Medulla oblongata (tissue), 1 donor: ENCODE measurements at regions not wholly inside any gene's neighbourhood (a gene's known extent, or its start where the extent isn't known, plus 50 kb on each side); places are given as distances from the start of the nearest gene placed in this dataset.

Experiments
- DNase-seq: peaks from one replicate; pipeline ENCODE4 v3.0.0-alpha.2; 2015; ENCODE audit errors: extremely low spot score

DNA sequence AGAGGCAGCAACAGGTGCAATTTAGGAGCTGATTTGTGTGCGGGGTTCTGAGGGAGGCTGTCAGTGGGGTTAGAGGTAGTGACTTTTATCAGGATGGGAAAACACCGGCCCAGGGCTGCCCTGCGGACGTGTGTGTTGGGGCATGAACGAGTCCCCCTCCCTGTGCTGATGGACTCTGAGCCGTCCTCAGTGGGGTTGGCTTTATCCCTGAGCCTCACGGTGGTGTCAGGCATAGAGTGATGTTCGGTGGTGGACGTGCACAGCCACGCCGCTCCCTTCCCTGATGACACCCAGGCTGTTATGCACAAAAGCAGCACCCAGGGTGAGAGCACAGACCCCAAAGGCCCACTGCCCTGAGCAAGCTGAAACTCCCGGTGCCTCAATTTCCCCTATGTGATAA lies 809.1 kb downstream of the BRD1 start:
- no peak for DNase-seq

DNA sequence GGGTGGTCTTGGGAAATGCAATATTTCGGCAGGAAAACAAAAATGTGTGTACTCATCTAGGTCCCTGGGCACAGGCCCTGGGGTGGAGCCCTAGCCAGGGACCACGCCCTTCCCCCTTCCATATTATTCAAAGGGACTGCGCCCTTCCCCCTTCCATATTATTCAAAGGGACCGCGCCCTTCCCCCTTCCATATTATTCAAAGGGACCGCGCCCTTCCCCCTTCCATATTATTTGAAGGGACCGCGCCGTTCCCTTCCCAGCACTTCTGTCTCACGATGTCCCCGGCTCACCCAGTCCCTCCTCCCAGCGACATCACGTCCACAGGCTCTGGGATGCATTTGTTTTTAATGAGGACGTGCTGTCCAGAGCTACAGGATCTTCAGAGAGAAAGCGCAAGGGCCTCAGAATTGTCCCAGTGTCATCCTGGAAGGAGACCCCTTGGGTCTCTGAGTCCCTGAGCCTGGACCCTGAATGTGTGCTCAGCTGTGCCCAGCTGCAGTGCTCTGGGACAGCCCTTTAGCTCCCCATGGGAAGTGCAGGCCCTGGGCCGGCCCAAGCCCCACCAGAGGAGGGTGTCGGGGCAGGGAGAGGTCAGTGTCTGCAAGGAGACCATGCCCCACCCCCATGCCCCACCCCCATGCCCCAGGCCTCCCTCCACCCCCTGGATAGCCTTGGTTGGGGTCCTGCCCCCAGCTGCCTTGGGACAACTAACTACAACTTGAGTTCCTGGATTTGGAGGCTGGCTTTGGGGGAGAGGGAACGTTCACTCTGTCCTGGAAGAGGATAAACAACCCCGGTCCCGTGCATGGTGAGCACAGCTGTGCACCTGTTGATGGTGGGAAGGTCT lies 810.0 kb downstream of the BRD1 start:
- DNase-seq = no peak

DNA sequence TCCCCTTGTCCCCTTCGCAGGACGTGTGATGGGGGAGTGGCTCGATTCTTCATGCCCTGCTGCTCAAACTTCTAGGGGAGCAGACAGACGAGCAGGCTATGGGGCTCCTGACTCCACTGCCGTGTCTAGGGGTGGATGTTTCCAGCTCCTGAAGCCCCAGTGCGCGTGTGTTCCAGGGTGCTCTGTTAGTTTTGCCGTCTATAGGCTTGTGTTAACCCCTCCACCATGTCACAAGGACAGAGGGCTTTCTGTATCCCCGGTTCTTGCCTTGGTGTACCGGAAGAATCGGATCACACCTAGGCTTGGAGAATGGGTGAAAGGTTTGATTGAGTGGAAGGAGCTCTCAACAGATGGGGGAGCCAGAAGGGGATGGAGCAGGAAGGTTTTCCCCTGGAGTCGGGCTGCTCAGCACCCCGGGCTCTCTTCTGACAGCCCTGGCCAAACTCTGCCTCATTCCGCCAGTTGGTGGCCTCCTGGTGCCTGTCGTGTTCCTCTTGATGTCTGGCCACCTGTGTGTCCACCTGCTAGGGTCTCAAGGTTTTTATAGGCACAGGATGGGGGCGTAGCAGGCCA lies 810.7 kb downstream of the BRD1 start:
- no peak for DNase-seq

DNA sequence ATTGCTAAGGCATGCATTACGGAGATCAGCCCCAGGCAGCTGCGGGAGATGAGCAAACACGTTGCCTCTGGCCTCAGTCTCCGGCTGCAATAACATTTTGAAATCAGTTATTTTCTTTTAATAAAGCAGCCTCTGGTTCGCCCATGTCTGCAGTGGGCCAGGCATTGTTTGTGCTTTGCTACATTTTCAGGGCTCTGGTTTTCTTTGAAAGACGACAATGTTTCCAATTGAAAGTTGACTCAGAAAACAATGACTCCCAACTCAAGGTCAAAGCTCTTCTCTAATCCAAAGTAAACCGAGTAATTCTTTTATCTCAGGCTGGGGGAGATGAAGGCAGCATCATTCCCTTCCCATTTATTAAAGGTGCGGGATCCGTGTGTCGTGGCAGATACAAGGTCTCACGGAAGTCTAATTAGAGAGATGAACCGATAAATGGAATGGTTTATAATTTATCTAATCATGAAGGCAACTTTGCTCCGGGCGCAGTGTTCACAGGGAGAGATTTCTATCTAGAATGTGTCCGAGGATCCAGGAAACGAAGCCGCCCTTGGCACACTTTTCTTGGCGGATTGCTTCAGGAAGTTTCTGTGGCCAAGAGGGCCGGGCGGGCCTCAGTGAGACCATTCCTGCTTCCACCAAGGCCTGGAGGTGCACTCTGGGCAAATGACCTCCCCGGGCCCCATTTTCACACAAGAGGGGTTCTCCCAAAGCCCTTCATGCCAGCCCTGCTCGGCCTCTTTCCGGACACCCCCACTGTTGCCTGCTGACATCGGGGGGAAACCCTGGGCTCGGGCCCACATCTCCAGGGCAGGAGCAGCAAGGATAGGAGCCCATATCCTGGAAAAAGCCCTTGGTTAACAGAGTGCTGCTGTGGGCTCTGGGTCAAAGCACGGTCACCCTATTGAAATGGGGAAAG lies 811.4 kb downstream of the BRD1 start:
- DNase-seq = no peak

DNA sequence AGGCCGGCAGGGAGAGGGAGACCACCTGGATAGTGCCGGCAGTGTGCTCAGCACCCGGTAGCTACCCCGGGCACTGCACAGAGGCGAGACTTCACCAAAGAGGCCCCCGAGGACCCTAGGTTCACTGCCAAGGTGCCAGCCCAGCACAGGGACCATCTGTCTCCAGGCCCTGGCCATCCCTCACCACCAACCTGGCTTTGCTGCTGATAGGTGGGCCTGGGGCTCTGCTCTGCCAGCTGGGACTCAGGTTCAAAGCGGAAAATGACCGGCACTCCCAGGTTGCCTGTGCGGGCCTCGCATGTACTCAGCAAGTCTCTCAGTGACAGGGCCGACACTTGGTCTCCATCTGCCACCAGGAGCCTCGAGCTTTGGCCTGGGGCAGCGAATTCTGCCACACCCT lies 812.2 kb downstream of the BRD1 start:
- no peak for DNase-seq

DNA sequence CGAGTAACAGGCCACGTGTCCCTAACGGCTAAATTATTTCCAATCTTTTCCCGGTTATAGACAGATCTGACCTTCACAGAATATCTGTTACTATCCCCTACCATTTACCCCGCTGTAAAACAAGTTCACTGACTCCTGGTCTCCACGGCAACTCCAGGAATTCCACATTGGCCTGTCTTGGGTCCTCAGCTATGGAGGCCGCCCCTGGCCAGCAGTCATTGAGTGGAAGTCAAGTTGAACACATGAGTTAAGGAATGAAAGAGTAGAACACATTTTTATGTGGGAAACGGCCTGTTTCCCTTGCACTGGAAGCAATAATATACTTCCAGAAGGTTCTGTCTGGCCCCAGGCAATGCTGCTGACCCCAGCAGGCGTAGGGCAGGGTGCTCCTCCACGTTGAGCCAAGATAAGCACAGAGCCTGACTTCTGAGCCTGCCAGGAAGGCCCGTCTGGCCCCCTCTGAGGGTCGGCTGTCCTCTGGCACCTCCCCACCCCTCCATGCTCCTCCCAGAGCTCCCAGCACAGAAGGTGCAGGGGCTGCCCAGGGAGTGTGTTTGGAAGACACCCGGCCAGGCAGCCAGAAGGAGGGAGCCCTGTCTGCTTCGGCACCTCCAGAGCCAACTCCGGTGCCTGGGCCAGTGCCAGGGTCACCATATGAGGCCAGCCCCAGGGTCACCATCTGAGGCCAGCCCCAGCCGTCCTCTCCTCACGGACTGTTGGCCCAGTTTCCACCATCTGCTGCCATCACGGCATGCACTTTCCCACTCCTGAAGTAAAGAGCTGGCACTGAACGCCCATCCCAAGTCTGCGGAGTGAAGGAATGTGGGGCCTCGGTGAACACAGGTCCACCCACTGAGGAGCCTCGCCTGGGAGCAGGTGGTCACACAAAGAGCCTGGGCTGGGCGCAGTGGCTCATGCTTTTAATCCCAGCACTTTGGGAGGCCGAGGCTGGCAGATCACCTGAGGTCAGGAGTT lies 813.2 kb downstream of the BRD1 start:
- DNase-seq = no peak

DNA sequence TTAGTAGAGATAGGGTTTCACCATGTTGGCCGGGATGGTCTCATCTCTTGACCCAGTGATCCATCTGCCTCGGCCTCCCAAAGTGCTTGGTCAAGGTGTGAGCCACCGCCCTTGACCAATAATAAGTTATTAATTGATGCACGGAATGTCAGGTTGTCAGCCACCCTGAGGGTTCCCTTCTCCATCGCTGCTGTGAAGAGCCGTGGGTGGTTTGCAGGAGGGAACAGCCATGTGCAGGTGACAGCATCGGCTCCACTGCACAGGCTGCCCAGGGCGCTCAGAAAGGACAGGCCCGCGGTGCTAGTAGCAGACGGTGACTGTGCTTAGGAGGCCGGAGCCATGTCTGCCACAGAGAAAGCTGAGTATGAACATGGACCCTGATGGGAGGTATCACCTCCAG lies 814.0 kb downstream of the BRD1 start:
- DNase-seq = no peak

DNA sequence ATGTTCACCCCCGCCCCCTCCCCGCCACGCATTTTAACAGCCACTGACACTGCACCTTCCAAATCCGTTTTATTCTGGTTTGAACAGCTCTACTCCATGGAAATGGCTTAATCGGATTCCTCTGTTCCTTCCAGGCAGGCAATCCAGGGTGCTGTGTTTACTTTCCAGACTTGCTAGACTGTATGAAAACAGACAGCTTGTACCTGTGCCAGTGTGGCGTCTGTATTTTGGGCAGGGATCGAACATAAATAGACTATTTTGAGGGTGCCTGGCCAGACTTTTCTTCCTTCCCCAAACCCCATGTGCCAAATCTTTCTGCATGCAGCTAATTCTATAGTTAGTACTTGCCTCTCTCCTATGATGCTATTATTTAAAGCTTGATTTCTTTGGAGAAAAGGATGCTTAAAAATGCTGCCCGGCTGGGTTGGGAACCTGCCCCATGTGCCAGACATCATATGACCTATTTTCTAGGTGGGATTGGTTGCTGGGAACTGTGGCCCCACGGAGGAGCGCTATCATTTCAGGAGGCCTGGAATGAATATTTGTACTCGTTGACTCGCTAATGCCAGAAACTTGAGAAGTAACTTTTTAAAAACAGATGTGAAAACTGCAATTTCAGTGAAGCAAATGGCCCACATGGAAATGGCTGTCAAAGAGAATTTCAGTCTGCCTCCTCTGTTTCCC lies 814.8 kb downstream of the BRD1 start:
- no peak for DNase-seq

DNA sequence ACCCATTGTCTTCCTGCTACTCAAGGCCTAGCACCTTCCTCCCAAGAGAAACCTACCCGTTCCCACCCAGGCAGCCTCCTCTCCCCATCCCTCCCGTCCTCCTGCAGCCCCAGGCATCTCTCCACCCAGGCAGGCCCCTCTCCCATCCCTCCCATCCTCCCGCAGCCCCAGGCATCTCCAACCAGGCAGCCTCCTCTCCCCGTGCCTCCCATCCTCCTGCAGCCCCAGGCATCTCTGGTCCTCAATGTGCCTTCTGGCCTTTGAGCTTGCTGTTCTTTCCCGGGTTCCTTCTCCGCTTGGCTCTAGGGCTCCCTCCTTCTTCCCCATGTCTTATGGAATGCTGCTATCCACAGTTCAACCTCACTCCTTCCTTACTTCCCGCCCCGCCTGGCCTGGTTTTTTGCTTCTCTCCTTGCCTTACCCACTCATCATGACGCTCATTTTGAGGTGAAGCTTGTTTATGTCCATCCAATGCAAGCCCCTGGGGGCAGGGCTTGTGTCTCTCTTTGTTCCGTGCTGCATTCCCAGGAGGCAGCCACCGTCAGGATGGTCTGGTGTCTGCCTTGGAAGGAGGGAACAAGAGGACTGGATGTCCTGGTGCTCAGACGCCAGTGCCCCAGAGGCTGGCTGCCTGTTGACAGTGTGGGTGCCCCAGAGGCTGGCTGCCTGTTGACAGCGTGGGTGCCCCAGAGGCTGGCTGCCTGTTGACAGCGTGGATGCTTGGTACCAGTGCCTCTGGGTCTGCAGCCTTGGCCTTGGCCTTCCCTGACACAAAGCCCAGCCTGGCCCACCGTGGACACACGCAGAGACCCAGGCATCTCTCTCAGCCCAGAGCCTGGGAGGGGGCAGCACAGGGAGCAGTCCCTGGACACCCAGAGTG lies 815.7 kb downstream of the BRD1 start:
- no peak for DNase-seq

DNA sequence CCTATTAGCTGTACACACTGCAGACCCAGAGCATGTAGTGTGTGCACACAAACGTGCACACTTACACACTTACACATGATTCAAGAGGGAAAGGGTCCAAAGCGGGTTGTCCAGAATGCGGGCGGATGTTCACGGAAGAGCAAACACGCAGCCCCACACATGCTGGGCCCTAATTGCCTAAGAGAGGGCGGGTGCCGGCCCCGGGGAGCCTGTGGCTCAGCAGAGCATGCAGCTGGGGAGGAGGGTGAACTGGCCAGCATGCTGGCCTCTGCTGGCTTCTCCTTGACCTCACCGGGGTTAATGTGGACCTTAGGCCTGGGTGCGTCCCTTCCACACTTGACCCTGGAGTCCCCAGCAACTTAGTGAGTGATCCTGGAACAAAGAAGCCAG lies 816.3 kb downstream of the BRD1 start:
- no peak for DNase-seq

DNA sequence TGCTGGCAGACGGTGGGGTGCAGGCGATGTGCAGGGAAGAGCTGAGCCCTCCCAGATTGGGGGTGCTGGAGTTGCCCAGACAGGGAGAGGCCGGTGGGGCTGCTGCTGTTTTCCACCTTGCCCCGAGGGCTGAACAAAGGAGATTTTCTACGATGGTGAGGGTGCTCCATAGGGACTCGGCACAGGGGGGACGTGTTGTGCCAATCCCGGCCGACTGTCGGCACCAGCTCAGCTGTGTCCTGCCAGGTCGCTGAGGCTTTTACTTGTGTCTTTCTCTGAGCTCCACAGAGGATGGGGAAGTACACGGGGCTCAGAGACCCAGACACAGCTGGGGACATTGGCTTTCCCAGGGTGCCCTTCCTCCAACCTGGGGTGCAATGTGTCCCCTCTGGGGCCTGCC lies 816.8 kb downstream of the BRD1 start:
- no peak for DNase-seq

DNA sequence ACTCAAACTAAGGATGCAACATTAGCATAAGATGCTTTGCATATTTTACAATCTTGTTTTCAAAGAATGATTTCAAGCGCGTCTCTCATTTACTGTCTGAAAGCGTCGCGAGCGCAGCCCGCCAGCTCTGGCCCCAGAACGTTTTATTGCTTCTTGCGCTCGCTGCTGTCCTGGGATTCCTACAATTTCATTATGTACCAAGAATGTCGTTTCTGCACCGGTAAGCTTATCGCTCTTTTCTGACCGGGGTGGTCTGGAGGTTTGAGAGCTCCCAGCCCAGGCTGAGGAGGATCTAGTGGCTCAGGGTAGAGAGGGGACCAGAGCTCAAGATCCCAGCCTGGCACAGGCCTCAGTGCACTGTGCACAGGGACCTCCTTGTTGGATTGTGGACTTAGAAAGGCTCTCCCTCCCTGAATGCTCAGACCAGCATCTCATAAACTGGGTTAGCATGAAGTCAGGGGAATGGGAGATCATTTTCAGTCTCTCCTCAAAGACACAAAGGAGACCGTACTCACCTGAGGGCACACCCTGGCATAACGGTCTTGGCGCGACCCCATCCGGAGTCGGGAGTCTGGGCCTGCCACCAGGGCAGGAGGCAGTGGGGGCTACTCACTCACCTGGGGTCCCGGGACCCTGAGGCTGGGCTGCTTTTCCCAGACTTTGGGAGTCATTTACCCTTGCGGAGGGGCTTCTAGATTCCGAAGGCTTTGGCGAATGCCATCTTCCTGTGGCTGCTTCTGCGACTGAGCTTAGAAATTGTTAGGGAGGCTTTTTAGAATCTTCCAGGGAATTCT lies 817.4 kb downstream of the BRD1 start:
- no peak for DNase-seq

DNA sequence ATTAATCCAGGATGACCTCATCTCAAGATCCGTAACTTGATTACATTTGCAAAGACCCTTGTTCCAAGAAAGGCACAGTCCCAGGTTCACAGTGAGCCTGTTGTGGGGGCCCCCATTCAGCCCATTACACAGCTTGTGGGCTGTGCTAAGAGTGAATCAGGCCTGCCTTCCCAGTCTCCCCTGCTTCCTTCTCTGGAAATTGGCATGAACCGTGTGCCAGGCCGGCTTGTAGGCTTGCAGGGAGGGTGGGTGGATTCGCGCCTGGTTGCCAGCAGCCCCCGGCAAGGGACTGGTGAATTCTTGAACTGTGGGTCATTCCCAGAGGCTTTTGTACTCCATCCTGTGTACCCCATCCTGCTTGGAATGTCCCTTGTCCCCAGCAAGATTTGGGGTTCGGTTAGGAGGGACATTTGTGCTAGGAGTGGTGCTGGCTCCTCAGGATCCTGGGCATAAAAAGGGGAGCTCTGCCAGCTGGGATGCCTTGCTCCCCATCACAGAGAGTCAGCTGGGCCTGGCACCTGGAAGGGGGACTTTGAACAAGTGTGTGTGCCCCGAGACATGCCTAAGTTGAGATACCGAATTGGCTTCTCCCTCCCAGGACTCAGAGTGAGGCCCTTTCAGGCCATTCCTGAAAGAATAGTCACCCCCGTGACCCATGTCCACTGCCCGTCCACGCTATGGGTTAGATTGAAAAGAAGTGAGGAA lies 818.2 kb downstream of the BRD1 start:
- DNase-seq = no peak

DNA sequence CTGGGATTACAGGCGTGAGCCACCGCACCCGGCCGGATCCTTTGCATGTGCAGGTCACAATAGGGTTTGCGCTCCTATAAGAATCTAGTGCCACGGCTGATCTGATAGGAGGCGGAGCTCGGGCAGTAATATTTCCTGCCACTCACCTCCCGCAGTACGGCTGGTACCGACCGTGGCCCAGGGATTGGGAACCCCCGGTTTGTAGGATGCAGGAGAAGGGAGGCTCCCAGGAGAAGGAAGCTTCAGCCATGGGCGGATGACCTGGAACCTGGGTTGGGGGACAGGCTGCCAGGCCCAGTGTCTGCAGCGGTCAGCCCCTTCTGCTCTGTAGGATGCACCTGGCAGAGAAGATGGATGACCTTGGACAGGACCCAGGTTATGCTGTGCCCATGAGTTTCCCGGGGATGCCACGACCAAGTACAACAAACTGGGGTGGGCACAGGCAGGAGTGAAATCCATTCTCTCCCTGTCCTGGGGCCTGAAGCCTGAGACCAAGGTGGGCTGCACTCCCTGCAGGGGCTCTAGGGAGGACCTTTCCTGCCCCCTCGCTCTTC lies 818.9 kb downstream of the BRD1 start:
- DNase-seq = no peak

DNA sequence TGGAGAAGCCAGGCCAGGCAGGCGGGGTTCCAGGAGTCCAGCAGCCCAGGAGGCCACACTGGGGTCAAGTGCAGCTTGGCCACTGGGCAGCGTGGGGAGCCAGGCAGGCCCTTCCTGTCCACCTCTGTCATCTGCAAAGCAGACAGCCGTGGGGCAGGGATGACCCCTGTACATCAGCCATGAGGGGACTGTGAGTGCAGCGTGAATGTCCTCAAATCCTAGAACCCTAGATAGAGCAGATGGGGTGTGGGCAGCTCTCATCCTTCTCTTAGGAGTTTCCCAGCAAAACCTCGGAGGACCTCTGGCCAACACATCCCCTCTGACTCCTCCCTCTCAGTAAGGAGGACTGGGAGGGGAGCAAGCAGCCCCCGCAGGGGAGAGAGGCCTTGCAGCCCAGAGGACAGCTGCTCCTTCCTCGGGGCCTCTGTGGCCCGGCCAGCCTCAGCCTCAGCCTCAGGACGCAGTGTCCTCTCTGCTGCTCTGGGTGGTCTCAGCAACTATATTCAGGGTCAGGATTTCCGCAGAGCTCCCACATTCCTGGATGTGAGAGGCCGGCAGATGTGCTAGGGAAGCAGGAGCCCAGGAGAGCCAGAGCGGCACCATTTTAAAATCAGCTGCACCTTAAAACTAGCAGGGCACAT lies 820.5 kb downstream of the BRD1 start:
- no peak for DNase-seq

DNA sequence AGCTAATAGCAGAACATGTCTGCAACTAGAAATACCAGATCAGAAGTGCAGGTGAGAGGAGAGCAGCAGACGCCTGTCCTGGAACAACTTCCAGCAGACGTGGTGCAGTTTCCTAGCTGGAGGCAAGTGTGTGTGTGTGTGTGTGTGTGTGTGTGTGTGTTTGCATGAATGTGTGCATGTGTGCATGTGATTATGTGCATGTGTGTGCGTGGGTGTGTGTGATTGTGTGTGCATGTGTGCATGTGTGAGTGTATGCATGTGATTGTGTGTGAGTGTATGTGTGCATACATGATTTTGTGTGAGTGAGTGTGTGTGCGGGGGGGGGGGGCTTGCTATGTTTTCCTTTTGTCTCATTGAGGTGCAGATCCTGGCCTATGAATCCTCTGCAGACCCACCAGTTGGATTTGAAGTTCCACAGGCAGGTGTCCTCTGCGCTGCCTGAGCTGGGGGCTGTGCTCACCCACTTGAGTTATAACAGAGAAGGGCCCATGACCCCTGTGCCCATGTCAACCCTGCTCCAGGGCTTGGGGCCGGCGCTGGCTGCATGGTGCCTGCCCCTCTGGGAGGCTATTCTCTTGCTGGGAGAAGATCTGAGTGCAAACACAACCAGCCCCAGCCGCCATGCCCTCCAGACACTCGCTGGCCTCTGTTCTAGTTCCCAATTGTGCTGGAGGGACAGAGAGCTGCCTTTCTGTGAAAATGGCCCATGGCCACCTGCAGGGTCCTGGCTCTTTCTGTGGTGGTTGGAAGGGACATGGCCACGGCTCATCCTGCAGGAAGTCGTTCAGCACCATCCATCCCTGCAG lies 821.3 kb downstream of the BRD1 start:
- no peak for DNase-seq

DNA sequence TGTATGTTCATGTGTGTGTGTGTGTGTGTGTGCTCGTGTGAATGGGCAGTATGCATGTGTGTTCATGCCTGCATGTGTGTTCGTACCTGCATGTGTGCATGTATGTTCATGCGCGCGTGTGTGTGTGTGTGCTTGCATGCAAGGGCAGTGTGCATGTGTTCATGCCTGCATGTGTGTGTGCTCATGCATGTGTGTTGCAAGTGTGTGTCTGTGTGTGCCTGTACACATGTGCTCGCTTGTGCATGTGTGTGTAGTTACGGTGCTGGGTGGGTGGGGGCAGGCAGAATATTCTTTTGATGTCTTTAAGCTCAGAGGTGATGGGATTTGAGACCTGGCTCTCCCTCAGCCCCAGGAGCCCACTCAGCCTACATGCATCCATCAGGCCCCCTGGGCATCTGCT lies 822.1 kb downstream of the BRD1 start:
- no peak for DNase-seq
